A549 (cell line): ENCODE measurements at regions not wholly inside any gene's neighbourhood (a gene's known extent, or its start where the extent isn't known, plus 50 kb on each side); places are given as distances from the start of the nearest gene placed in this dataset.

ENCODE experiments used
- TF ChIP-seq, protein P1 (sequence below): fragments of >200 bp; sonication (Bioruptor Twin); formaldehyde crosslinking; IDR thresholded peaks from 3 replicates; pipeline ENCODE4 v1.5.1; 2016
- TF ChIP-seq, protein P2 (sequence below): fragments of 200-600 bp; sonication (generic); IDR thresholded peaks from 2 replicates; pipeline ENCODE4 v1.6.1; 2016; ENCODE audit warnings: antibody characterized with exemption, mild to moderate bottlenecking, moderate library complexity
- TF ChIP-seq, protein P3 (sequence below): fragments of >200 bp; sonication (Bioruptor Twin); formaldehyde crosslinking; IDR thresholded peaks from 3 replicates; pipeline ENCODE4 v1.6.1; 2016

DNA sequence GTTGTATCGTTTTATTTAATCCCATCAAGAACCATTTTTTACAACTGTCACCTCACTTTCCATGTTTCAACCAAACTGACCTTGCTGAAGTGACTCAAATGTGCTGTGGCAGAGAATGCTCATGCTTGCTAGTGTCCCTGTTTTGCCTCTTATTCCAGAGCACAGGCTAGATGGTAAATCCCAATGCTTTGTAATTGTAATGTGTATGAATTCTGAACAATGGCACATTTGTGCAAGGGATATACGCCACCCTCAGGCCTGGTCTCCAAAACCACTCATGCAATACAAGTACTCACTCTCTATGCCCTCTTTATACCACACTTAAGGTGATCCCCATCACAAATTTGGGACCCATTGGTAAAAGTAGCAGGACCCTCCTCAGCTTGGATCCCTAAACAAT, 313.6 kb downstream of the HHIPL2 start:
- TF ChIP-seq, protein P1, sequence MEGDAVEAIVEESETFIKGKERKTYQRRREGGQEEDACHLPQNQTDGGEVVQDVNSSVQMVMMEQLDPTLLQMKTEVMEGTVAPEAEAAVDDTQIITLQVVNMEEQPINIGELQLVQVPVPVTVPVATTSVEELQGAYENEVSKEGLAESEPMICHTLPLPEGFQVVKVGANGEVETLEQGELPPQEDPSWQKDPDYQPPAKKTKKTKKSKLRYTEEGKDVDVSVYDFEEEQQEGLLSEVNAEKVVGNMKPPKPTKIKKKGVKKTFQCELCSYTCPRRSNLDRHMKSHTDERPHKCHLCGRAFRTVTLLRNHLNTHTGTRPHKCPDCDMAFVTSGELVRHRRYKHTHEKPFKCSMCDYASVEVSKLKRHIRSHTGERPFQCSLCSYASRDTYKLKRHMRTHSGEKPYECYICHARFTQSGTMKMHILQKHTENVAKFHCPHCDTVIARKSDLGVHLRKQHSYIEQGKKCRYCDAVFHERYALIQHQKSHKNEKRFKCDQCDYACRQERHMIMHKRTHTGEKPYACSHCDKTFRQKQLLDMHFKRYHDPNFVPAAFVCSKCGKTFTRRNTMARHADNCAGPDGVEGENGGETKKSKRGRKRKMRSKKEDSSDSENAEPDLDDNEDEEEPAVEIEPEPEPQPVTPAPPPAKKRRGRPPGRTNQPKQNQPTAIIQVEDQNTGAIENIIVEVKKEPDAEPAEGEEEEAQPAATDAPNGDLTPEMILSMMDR = no peak
- TF ChIP-seq, protein P2, sequence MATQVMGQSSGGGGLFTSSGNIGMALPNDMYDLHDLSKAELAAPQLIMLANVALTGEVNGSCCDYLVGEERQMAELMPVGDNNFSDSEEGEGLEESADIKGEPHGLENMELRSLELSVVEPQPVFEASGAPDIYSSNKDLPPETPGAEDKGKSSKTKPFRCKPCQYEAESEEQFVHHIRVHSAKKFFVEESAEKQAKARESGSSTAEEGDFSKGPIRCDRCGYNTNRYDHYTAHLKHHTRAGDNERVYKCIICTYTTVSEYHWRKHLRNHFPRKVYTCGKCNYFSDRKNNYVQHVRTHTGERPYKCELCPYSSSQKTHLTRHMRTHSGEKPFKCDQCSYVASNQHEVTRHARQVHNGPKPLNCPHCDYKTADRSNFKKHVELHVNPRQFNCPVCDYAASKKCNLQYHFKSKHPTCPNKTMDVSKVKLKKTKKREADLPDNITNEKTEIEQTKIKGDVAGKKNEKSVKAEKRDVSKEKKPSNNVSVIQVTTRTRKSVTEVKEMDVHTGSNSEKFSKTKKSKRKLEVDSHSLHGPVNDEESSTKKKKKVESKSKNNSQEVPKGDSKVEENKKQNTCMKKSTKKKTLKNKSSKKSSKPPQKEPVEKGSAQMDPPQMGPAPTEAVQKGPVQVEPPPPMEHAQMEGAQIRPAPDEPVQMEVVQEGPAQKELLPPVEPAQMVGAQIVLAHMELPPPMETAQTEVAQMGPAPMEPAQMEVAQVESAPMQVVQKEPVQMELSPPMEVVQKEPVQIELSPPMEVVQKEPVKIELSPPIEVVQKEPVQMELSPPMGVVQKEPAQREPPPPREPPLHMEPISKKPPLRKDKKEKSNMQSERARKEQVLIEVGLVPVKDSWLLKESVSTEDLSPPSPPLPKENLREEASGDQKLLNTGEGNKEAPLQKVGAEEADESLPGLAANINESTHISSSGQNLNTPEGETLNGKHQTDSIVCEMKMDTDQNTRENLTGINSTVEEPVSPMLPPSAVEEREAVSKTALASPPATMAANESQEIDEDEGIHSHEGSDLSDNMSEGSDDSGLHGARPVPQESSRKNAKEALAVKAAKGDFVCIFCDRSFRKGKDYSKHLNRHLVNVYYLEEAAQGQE = no peak
- TF ChIP-seq, protein P3, sequence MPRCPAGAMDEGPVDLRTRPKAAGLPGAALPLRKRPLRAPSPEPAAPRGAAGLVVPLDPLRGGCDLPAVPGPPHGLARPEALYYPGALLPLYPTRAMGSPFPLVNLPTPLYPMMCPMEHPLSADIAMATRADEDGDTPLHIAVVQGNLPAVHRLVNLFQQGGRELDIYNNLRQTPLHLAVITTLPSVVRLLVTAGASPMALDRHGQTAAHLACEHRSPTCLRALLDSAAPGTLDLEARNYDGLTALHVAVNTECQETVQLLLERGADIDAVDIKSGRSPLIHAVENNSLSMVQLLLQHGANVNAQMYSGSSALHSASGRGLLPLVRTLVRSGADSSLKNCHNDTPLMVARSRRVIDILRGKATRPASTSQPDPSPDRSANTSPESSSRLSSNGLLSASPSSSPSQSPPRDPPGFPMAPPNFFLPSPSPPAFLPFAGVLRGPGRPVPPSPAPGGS = no peak
